Activated T-cell treated with anti-CD3 and anti-CD28 coated beads, Interleukin-2, amount 50 U/mL, for 4 hours (primary cell): ENCODE measurements at regions not wholly inside any gene's neighbourhood (a gene's known extent, or its start where the extent isn't known, plus 50 kb on each side); places are given as distances from the start of the nearest gene placed in this dataset.
A peak's percentile ranks its signal among the peaks of the same experiment; 100 is the strongest.
"Not testable (repeated sequence)": the region's sequence is repeated elsewhere in the genome, so short reads cannot be mapped to it uniquely, and the experiment has no call there.

Source experiments
- ATAC-seq, 2 donors: fragments of 200-7000 bp; cut with Tn5 transposase; one replicate each; pipeline ENCODE4 v1.10.0; 2021
- DNase-seq: peaks from one replicate; pipeline ENCODE4 v3.0.0-alpha.2; 2020
- H3K27me3 Mint-ChIP-seq: one replicate; pipeline ENCODE4 v1.8.0; 2021; ENCODE audit warnings: low read depth, mixed read lengths
- H3K36me3 Mint-ChIP-seq: one replicate; pipeline ENCODE4 v1.8.0; 2022; ENCODE audit warnings: mixed read lengths; ENCODE audit not compliant: insufficient read depth
- H3K4me1 Mint-ChIP-seq: one replicate; pipeline ENCODE4 v1.8.0; 2021; ENCODE audit warnings: low read depth, mixed read lengths
- H3K4me3 Mint-ChIP-seq: one replicate; pipeline ENCODE4 v1.8.0; 2021; ENCODE audit warnings: mild to moderate bottlenecking, moderate library complexity, mixed read lengths
- H3K9me3 Mint-ChIP-seq: one replicate; pipeline ENCODE4 v1.8.0; 2021; ENCODE audit warnings: mixed read lengths

GRCh38 chr2:238720232-238720672 is 127.6 kb upstream of the TWIST2 start:
- ATAC-seq (peak in 1 of 2 donors; percentile 59), DNase-seq (no peak)
- H3K27me3 Mint-ChIP-seq = peaks cover 30% of the 10 kb centered on the region
- H3K36me3 Mint-ChIP-seq = no peaks in the 10 kb centered on the region
- H3K4me3 Mint-ChIP-seq = no peak overlapping the region
- no peaks in the 10 kb centered on the region for H3K4me1 Mint-ChIP-seq
- peaks cover 3% of the 10 kb centered on the region for H3K9me3 Mint-ChIP-seq

GRCh38 chr2:238722181-238722580 is 125.7 kb upstream of the TWIST2 start:
- Mint-ChIP-seq H3K4me1 (no peaks in the 10 kb centered on the region), H3K36me3 (no peaks in the 10 kb centered on the region), H3K27me3 (peaks cover 16% of the 10 kb centered on the region), H3K4me3 (no peak overlapping the region), H3K9me3 (peaks cover 3% of the 10 kb centered on the region)
- ATAC-seq = no peak
- no peak for DNase-seq

- Mint-ChIP-seq H3K36me3 (no peaks in the 10 kb centered on the region), H3K9me3 (peaks cover 3% of the 10 kb centered on the region), H3K4me3 (no peak overlapping the region), H3K4me1 (no peaks in the 10 kb centered on the region), H3K27me3 (peaks cover 20% of the 10 kb centered on the region)
- DNase-seq (no peak), ATAC-seq (no peak)
Measured at GRCh38 chr2:238722883-238723282, 125.0 kb upstream of the TWIST2 start.

GRCh38 chr2:238723740-238724320 is 124.1 kb upstream of the TWIST2 start:
- H3K36me3 Mint-ChIP-seq, ATAC-seq, H3K4me1 Mint-ChIP-seq, DNase-seq, H3K9me3 Mint-ChIP-seq, H3K4me3 Mint-ChIP-seq: not testable (repeated sequence)
- H3K27me3 Mint-ChIP-seq = peaks cover 26% of the 10 kb centered on the region

- H3K36me3 Mint-ChIP-seq = no peaks in the 10 kb centered on the region
- H3K9me3 Mint-ChIP-seq = peaks cover 3% of the 10 kb centered on the region
- no peaks in the 10 kb centered on the region for H3K4me1 Mint-ChIP-seq
- DNase-seq = no peak
- H3K27me3 Mint-ChIP-seq = peaks cover 24% of the 10 kb centered on the region
- no peak overlapping the region for H3K4me3 Mint-ChIP-seq
- no peak for ATAC-seq
Measured at GRCh38 chr2:238724728-238725127, 123.2 kb upstream of the TWIST2 start.

GRCh38 chr2:238725298-238725697 is 122.6 kb upstream of the TWIST2 start:
- H3K9me3 Mint-ChIP-seq = peaks cover 3% of the 10 kb centered on the region
- H3K4me3 Mint-ChIP-seq = no peak overlapping the region
- no peak for ATAC-seq
- DNase-seq = no peak
- H3K27me3 Mint-ChIP-seq = peaks cover 24% of the 10 kb centered on the region
- H3K4me1 Mint-ChIP-seq = no peaks in the 10 kb centered on the region
- no peaks in the 10 kb centered on the region for H3K36me3 Mint-ChIP-seq

- no peak for DNase-seq
- no peak overlapping the region for H3K4me3 Mint-ChIP-seq
- no peaks in the 10 kb centered on the region for H3K36me3 Mint-ChIP-seq
- peaks cover 3% of the 10 kb centered on the region for H3K9me3 Mint-ChIP-seq
- no peaks in the 10 kb centered on the region for H3K4me1 Mint-ChIP-seq
- H3K27me3 Mint-ChIP-seq = peaks cover 19% of the 10 kb centered on the region
- ATAC-seq = no peak
Measured at GRCh38 chr2:238726670-238727584, 121.0 kb upstream of the TWIST2 start.

GRCh38 chr2:238727585-238728329 is 120.1 kb upstream of the TWIST2 start:
- H3K9me3 Mint-ChIP-seq = no peaks in the 10 kb centered on the region
- ATAC-seq (no peak), DNase-seq (no peak)
- H3K4me3 Mint-ChIP-seq = no peak overlapping the region
- H3K27me3 Mint-ChIP-seq = peaks cover 19% of the 10 kb centered on the region
- H3K4me1 Mint-ChIP-seq = no peaks in the 10 kb centered on the region
- no peaks in the 10 kb centered on the region for H3K36me3 Mint-ChIP-seq

GRCh38 chr2:238728330-238729260 is 119.3 kb upstream of the TWIST2 start:
- no peaks in the 10 kb centered on the region for H3K9me3 Mint-ChIP-seq
- no peak for ATAC-seq
- H3K4me3 Mint-ChIP-seq = no peak overlapping the region
- no peak for DNase-seq
- no peaks in the 10 kb centered on the region for H3K36me3 Mint-ChIP-seq
- no peaks in the 10 kb centered on the region for H3K4me1 Mint-ChIP-seq
- H3K27me3 Mint-ChIP-seq = peaks cover 19% of the 10 kb centered on the region

GRCh38 chr2:238729261-238729935 is 118.5 kb upstream of the TWIST2 start:
- no peak for DNase-seq
- ATAC-seq = no peak
- no peaks in the 10 kb centered on the region for H3K4me1 Mint-ChIP-seq

GRCh38 chr2:238730001-238730669 is 117.8 kb upstream of the TWIST2 start:
- H3K4me3 Mint-ChIP-seq = no peak overlapping the region

More at GRCh38 chr2:238729261-238729935, 118.5 kb upstream of the TWIST2 start:
- H3K27me3 Mint-ChIP-seq = peaks cover 19% of the 10 kb centered on the region
- H3K4me3 Mint-ChIP-seq = no peak overlapping the region
- H3K9me3 Mint-ChIP-seq = no peaks in the 10 kb centered on the region
- H3K36me3 Mint-ChIP-seq = no peaks in the 10 kb centered on the region

GRCh38 chr2:238730881-238731280 is 117.0 kb upstream of the TWIST2 start:
- no peaks in the 10 kb centered on the region for H3K4me1 Mint-ChIP-seq
- H3K9me3 Mint-ChIP-seq = no peaks in the 10 kb centered on the region
- ATAC-seq (no peak), DNase-seq (no peak)
- H3K36me3 Mint-ChIP-seq = no peaks in the 10 kb centered on the region
- no peak overlapping the region for H3K4me3 Mint-ChIP-seq
- peaks cover 13% of the 10 kb centered on the region for H3K27me3 Mint-ChIP-seq

More at GRCh38 chr2:238730001-238730669, 117.8 kb upstream of the TWIST2 start:
- no peaks in the 10 kb centered on the region for H3K9me3 Mint-ChIP-seq
- peaks cover 13% of the 10 kb centered on the region for H3K27me3 Mint-ChIP-seq
- DNase-seq (no peak), ATAC-seq (no peak)
- H3K4me1 Mint-ChIP-seq = no peaks in the 10 kb centered on the region
- H3K36me3 Mint-ChIP-seq = no peaks in the 10 kb centered on the region

- no peak for ATAC-seq
- H3K9me3 Mint-ChIP-seq = no peaks in the 10 kb centered on the region
Measured at GRCh38 chr2:238731961-238732360, 115.9 kb upstream of the TWIST2 start.

More at GRCh38 chr2:238731961-238732360, 115.9 kb upstream of the TWIST2 start:
- no peak for DNase-seq
- Mint-ChIP-seq H3K4me1 (no peaks in the 10 kb centered on the region), H3K27me3 (peaks cover 13% of the 10 kb centered on the region), H3K36me3 (no peaks in the 10 kb centered on the region), H3K4me3 (no peak overlapping the region)
